Fibroblast of peridontal ligament (primary cell): ENCODE measurements at regions not wholly inside any gene's neighbourhood (a gene's known extent, or its start where the extent isn't known, plus 50 kb on each side); places are given as distances from the start of the nearest gene placed in this dataset.

Source experiments
- DNase-seq: peaks from one replicate; pipeline ENCODE4 v3.0.0-alpha.2; 2010; ENCODE audit errors: extremely low read depth

DNA sequence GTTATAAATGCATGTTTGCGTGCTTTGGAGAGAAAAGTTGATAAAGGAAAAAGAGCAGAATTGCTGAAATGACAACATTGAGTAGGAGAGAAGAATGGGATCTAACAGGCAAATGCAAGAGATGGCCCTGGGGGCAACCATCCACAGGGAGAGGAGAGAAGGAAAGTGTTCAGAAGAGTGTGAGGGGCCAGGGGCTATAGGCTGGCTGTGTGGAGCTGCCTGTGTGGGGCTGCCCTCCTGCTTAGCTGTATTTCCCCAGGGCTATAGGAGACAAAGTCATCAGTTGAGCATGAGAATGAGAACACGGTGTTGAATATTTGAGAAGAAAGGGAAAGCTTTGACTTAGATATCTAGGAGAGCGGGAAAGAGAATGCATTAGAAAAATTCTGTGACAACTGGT lies 572.0 kb downstream of the SOX11 start:
- no peak for DNase-seq

DNA sequence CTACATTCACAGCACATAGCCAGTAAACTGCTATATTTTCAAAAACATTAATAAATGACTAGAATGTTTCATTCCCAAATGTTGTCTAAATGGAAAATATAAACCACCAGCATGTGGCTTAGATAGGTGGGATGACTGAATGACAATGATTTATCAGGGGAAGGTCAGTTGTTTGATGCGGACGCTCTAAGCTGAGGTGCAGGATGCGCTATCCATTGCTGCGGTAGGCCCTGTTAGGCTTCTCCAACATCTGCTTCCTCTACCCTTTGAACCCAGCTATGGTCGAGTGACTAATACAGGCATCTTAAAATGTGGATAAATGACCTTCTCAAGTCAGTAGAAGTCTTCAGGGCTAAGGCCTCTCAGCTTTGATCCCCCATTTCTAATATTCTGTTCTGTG lies 584.2 kb downstream of the CMPK2 start:
- DNase-seq: no peak

DNA sequence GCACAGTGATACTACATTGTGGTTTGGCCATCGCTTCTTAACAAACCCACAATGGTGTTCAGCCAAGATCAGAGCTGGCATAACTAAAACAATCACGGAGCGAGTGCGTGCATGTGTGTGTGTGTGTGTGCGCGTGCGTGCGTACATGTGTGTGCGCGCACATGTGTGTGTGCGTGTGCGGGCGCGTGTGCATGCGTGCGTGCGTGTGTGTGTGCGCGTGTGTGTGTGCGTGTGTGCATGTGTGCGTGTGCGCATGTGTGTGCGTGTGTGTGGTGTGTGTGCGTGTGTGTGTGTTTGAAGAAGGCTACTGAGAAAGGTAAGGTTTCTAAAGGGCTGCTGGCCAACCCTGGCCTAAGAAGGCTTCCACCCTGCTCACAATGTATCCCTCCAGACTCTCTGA lies 582.4 kb downstream of the CMPK2 start:
- DNase-seq: no peak

DNA sequence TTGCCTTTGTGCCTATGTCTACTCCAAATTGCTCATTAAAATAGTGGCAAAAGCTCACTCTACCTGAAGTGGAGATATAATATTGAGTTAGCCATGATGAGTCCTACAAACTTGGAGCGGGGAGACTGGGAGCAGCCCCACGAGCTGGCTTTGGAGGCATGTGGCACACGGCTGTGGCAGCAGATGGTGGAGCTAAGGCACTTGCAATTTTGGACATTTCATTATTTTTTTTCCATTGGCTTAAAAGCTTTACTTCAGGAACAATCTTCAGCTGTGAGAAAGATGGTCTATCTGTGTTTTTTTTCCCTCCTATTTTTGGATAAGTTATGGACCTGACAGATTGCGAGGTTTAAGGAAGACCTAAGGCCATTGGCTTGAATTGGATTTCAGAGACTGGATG lies 578.3 kb downstream of the CMPK2 start:
- no peak for DNase-seq

DNA sequence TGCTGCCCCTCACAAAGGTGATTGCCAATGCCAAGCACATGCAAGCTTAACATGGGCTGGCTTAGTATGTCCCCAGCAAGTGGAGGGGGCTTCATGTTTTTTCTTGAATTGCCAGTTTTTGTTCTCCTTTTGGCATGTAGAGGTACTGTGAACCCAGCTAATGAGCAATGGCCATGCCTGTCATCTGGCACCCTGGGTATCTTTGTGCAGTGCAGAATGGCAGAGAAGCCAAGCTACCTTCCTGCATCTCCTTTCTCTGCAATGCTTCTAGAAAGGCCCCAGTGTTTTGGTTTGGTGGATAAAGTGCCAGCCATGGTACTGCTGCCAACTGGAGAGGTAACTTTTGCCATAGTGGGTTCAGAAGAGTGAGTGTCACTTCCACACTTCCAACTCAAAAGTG lies 576.9 kb downstream of the CMPK2 start:
- DNase-seq: no peak

DNA sequence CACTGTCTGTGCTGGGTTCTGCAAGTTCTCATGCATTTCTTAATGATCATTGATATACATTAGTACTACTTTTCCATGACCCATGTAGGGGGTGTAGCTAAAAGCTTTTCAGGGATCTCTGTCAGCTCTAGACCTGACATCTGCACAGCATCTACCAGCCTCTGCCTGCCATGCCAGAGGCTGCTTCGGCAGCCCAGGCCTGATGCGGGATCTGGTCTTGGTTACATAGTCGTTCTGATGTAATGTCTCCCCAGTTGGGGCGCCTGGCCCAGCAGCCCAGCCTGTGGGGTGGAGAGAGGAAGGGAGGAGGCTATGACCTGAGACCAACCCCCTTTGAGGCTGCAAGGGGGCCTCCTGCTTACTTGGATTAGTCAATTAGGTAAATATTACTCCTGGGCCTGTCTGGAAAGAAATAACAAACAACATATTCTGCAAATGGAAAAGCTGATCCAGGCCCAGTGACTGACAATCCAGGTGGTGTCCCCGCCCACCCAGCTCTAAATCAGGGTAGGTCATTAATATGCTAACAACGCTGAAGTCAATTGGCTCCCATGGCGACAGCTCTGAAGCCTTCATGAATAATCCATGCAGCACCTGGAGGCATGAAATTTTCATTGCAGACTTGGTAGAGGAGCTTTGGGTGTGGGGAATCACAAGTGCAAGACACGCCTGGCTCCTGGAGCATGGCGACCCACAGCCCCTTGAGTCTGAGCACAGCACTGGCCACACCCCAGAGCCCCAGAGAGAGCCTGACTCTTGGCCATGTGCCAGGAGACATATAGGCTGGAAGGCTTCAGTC lies 575.3 kb downstream of the CMPK2 start:
- no peak for DNase-seq

DNA sequence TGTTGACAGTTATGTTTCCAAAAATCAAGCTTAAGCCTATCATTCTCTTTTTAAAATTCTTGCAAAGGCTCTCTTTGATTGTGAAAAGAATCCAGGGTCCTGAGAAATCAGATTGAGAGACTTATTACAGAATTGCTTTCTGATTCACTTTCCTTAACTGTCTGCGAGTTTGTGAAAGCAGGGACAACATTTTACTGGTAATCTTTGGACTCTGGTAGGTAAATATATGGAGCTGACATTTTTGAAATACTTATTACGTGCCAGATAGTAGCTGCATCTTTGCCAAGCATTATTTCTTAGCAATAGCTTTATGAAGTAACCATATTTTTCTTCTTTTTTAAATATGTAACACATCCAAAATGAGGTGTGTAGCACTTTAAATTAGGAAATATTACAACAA lies 570.9 kb downstream of the CMPK2 start:
- no peak for DNase-seq

DNA sequence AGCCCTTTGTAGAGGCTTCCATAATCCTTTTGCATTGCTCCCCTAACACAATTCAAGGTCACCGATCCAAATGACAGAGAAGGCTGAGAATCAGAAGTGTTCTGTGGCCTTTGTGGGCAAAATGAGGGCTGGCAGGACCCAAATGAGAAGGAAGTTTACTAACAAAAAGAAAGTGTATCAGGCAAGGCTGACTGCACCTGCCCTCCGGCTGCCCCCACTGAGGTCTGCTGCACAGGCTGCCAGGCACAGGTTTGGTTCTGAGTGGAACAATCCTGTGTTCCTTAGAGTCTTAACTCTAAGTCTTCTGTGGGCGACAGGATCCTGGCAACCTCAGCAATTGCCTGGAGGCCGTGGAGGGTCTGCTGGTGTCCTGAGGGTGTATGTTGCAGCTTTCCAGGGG lies 568.5 kb downstream of the CMPK2 start:
- DNase-seq: no peak

DNA sequence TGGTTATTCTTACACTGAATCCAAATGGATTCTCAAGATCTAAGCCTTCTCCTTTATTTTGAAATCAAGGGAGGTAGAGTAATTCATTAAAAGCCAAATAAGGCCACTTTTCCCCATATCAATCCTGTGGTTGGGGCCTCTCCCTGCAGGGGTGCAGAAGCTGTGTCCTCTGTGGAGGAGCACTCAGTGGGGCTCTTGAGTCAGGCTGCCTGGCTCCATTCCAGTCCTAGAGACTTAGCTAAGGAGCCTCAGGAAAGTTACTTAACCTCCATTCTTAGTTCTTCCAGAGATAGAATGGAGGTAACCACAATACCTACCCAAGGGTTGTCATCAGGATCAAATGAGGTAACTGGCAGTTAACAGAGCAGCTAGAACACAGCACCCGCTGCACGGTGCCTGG lies 564.3 kb downstream of the CMPK2 start:
- DNase-seq: no peak

DNA sequence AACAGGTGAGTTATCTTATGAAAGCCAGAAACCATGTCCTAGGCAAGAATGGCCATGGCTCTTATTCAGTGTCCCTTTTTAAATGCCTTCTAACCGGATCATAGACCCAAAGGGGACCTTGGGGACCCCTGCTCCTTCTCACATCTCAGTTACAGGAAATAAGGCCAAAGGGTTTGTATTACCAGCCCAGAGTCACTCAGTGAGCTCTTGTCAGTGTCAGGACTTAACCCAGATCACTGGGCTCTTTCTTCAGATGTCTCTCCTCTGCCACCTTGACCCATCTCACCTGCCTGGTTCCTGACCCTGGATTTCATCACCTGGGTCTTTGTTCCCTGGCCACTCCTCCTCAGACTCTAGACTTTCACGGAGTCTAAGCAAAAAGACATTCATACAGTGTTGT lies 556.7 kb downstream of the CMPK2 start:
- DNase-seq: no peak

DNA sequence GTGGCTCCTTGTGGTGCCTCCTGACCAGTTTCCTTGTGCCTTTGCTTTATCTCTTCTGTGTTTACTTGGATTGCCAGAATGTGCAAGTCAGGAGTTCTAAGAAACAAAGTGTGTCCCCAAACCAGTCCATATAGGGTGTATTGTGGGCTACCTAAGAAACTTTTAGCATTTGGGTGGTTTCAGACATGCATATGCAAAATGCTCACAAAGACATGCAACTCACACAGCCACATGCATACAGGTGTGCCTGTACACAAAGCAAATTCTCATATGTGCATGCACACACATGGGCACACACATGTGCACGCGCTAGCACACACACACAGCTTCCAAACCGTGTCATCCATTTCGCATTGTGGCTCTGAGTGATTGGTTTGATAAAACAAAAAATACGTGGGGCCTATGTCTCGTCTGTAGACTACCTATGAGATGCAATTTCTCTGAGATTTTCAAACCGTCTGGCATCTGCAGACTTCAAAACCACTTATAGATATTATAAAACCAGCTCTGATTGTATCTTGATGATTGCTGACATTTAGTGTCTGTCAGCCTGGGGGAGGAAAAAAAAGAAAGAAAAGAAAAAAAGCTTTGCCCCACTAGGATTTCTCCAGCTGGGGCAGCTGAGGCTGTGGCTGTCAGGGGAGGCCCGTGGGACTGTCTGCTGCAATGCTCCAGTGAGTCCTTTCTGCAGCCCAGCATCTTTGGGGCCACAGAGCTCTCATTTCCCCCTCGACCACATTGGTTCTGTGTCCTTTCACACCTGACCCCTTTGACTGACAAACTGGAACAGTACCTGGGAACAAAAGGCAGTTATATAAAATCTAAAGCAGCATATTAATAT lies 556.1 kb downstream of the CMPK2 start:
- DNase-seq: no peak

DNA sequence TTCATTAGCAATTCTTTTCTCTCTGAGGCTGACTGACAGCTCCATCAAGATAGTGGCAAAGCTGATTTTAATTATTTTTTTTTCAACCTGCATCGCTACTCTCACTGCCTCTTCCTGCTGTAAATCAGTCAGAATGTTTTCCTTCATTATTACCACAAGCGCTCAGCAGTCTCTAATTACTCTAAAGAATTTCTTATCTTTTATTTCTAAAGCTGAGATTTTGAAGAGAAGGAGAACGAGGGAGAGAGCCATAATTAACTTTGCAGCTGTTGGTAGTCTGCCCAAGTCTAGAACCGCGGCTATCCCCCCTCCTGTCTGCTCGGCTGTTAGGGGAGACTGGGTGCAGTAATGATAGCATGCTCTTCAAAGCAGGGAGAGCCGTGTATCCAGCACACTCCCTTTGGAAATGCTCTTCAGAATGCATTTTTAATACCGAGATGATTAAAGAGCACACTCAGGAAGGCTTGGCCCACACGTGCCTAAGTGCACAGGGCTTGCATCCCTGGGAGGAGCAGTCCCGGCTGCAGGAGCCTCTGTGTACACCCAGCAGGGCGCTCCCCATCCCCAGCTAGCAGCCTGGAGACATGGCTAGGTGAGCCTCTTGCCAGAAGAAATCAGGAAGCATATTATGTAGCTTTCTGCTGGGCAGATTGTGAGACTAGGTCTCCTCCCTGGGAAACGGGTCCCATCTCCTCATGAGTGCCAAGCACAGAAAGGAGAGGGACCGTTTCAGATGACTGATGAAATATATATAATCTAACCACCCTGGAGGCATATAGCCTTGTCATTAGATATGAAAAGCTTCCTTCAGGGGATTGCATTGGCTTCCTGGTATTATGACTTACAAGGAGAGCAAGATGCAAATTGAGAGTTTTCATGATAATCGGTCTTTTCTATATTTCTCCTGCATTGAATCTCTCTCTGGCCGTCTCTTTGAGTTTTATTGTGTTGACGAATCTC lies 555.2 kb downstream of the CMPK2 start:
- no peak for DNase-seq

DNA sequence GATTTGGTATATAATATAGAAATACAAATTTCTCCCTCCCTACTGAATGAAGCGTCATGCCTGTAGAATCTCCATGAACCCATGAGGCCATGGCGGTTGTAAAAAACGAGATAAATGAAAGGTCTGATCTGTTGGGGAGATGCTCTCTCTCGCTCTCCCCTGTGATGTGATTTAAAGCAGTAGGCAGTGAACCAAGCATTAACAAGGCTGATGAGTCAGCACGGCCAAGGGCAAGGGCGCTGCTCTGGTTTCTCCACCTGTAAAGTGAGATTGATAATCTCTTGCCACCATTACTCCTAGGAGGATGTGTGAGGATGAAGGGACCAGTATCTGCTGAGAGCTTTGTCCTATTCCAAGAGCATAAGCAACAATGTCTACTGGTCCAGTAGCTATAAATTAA lies 553.3 kb downstream of the CMPK2 start:
- DNase-seq: no peak

DNA sequence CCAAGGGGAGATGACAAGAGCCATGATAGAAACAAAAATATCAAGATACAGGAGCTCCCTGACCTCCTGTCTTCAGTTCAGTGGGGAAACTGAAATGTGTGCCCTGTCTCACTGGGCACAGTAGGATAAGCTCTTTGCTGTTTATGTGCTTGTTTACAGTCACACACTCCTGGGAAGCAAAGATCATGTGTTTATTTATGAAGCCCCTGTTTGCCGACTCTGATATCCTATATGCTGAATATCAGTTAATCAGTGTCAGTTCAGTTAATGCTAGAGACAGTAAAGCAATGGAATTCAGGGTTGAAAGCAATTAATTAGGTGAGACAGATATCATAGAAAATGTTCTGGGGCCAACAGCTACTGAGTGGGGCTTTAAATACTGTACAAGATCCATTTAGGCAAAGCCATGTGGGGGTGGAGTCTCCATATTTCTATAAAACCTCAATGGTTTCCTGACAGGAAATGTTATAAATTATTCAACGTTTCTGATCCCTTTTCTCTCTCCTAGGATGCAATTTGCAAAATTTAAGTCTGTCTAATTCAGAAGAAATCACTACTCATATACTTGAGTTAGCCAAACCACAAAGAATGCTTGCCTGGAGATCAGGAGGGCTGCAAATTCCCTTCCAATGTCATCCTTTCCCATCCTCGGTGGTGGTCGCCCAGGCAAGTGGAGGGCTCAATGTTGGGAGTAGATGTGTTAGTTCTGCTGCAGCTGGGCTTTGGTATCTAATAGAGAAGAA lies 551.3 kb downstream of the CMPK2 start:
- no peak for DNase-seq

DNA sequence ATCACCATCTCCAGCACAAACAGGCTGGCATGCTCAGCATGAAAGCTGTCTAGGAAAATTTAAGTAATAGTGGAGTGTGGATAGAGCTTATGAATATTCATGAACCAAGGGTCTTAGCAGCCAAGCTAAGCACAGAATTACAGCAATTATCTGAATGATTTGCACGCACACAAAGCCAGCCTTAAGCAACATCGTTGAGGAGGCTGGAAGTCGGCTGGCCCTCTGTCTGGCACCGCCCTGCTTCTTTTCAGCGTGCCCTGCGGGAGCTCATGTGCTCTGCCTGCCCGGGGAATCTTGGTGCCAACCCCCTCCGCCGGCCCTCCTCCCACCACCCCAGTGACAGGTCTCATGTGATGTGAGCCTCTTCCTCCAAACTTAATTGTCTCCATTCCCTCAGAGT lies 540.1 kb downstream of the CMPK2 start:
- no peak for DNase-seq

DNA sequence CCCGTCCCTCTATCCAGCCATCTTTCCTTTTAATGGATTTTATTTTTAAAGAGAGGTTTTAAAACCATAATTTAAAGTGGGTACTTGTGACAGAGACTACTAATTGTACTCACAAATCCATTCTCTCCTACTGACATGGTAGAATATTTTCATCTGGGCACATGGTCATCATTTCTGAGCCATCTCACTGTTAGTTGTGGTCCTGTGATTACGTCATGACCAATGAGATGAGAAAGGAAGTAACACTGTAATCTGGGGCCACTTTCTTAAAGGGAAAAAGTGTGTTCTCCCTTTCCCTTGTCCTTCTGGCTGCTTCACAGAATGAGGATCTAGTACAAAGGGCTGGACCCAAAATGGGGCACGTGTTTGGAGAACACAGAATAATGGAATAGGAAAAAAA lies 538.7 kb downstream of the CMPK2 start:
- DNase-seq: no peak

DNA sequence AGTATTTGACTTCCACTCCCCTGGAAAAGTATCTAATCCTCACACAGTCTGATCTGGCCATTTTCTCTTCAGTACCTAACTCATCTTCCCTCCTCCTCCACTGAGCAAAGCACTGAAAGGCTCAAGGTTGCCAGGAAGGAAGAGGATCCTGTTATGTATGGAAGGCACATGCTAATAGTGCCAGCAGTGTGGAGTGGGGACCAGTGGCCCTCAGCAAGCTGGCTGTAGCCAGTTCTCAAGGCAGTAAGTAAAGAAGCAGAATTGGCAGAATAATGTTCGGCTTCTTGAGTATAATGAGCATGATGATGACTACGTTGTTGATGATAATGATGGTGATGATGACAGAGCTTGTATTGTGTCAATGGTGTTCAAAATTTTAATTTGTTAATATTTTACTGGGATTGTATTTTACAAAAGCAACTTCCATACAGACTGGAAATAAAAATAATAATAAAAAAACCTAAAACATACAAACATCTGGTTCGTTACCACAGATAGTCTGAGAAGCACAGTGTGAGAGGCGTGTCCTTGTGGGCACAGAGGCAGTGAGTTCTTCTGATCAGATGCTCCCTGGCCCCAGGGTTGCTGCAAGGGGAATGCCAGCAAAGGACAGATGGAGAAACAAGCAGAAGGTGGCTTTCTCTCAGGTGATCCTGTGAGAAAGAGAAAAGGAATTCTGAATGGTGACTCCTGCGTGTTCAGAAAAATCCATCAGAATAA lies 528.8 kb downstream of the CMPK2 start:
- DNase-seq: no peak

DNA sequence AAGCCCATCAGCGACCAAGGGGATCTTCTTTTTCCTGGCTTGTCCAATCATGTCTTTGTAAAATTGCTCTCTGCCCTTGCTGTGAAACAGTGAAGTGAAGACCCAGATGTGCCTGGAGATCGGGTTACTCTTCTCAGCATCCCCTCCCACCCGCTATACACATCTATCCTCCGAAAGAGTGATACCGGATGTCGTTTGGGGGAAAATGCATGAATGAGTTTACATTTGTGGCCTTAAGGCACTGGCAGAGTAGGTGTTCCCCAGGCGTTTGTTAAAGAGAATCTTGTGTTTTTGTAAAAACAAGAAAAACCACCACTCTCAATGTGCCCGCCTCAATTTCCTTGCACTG lies 528.3 kb downstream of the CMPK2 start:
- DNase-seq: no peak

DNA sequence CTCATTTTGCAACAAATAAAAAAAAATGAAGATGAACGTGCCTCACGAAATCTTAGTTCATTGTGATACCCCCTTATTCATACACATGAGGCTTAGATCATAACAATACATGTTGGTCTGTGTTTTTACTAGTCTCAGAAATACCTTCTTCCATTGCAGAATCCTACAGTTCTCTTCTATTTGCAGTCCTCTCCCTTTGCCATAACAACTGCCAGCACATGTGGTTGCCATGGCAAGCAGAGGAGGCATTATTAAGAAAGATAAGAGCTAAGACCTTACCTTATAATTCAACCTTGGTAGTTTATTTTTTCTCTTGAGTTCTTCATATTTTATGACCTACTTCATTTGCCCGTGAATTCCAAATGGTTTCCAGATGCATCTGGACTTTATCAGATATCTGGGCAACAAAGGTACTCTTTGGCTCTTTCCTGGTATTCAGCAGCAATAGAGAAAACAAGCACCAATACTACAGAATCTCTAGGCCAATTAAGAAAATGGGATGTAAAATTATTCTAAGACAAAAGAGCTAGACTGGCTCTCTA lies 524.0 kb downstream of the CMPK2 start:
- no peak for DNase-seq

DNA sequence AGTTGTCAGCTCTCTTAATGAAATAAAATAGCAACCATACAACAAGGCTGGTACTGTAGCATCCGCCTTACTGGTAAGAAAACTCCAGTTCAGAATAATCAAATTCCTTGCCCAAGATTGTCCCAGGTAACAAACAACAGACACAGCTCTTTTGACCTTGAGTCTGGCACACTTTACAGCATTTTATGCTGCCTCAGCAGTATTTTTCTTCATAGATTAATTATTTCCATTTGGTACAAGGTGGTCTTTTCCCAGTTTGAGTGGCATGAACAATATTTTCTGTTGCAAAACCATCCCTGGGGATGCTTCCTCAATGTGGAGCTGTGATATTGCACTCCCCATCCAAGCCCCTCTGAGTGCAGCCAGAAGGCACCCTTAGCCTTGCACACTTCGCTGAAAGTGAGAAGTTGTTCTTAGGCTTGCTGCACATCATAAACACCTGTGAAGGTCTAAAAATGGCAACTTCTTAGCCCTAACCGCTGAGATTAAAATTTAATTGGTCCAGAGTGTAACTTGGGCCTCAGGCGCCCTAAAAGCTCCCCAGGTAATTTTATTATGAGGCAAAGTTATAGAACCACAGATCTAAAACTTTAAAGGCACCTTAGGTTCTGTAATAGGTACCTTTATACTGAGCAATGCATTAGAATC lies 523.3 kb downstream of the CMPK2 start:
- DNase-seq: no peak
